Stimulated activated CD4-positive, alpha-beta T cell treated with anti-CD3 and anti-CD28 coated beads, Interleukin-12 subunit alpha, Interleukin-12 subunit beta, amount 100 ng/mL, for 48 hours (primary cell): ENCODE measurements at regions not wholly inside any gene's neighbourhood (a gene's known extent, or its start where the extent isn't known, plus 50 kb on each side); places are given as distances from the start of the nearest gene placed in this dataset.

Source experiments
- DNase-seq, 3 donors: peaks; one replicate each; pipeline ENCODE4 v3.0.0-alpha.2; 2020; ENCODE audit warnings: low read depth in 2 of 3, low spot score in 1 of 3

DNA sequence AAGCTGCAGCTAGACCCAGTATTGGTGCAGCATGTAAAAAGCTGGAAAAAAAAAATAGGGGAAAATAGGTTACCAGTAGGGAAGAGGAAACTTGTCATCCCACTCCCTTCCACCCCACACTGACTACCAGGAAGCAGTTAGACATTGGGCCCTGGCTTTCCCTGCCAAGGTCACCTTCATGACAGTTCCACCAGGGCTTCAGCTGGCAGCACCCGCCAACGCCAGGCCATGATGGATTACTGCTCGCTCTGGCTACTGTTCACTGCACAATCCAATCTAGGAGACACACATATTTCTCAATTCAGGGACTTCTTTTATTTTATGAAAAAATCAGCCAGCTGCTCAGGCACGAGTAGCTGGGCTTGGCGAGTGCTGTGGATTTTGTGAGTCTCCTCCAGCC, 127.7 kb downstream of the DMRTA2 start:
- DNase-seq = no peak

DNA sequence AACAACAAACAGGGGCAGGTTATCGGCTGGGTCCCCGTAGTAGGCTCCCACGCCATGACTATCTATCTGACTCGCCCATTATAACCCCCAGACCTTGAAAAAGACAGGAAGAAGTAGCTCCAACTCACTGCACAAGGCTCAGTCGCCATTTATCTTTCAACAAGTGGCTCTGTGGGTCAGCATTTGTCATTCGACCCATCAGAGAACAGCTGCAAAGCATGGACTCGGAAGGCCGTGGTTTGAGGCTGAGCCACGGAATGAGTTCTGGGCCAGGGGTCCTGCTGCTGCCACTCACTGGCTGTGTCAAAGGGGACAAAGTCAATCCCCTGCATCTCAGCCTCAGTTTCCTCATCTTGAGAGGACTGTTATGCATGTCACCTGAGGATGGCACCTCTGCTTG, 131.0 kb downstream of the DMRTA2 start:
- no peak for DNase-seq

DNA sequence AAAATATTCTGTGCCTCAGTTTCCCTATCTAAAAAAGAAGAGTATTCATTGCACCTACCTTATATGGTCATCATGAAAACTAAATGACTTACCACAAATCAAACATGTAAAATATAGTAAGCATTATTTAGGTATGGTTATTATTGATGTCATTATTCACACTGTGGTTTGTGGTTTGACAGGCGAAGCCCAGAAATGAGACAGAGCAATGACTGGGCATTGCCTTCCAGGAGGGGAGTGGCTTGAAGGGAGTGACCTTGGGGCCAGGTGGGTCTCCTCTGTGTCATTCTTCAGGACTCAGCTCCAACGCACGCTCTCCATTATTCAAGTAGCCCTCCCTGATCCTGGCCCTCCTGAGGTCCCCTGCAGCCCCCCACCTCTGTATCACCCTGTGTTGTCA, 133.7 kb downstream of the DMRTA2 start:
- DNase-seq = no peak

DNA sequence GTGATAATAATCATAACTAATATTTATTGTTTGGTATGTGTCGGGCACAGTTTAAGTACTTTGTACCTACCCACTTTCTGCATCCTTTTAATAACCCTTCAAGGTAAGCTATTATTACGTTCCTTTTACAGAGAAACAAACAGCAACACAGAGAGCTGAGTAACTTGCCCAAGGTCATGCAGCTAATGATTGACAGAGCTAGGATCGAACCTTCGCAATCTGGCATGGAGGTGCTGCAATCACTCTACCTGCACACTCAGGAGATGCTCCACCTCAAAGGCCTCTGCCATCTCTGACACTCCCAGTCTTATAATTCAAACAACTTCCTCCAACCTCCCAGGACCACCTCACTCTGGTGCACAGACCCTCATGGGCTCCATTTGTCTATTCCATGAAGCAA, 137.2 kb downstream of the DMRTA2 start:
- no peak for DNase-seq

DNA sequence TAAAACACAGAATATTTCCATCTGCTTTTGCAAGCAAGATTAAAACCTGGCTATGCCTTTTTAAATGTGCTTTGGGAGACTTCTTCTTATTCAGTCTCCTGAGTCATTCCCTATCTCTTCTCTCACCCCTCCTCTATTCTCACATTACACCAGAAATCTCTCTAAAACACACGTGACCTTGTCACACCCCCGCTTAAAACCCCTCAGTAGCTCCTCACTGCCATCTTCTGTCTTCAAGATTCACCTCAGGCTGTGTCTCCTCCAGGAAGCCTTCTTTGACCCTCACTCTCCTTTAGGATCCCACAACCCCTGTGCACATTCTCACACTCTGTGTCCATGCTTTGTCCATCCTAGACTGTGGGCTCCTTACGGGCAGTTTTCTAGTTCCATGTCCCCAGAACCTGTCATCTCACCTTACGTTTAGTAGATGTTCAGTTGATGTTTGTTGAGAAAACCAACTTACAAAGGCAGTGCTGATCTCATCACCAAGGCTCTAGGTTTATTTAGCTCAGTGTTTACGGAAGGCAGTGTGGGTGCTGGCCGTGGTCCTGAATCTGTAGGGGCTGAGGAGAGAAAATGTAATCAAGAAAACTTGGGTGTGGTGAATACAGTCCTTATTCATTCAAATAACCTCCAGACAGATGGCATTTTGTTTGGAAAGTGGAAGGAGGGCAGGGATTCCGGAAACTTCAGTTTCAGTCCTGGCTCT, 143.5 kb downstream of the DMRTA2 start:
- DNase-seq = no peak

GRCh38 chr1:50278961-50279360, 144.3 kb downstream of the DMRTA2 start:
- DNase-seq = no peak

- DNase-seq = no peak
Measured at GRCh38 chr1:50278410-50278809, 144.8 kb downstream of the DMRTA2 start.

DNA sequence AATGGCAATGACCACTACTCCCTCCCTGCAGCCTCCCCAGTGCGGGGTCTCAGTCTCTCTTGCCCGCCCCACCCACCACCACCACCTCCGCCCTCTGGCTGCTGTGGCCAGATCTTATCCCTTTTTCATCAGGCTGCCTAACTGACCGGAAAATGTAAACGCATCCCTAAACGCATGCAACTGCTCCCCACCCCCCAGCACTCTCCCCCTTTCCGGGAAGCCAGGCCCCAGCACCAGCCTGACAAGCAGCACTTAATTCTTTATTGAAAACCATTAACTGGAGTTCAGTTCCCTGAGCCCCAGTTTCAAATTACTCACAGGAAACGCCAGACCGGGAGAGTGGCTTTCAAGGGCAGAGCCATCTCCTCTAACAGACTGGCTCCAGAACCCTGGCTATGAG, 147.7 kb downstream of the DMRTA2 start:
- DNase-seq = no peak

GRCh38 chr1:50272912-50273311, 150.3 kb downstream of the DMRTA2 start:
- no peak for DNase-seq

GRCh38 chr1:50271968-50272578, 151.2 kb downstream of the DMRTA2 start:
- DNase-seq = peak in 2 of 3 donors; percentile 3 to 5

DNA sequence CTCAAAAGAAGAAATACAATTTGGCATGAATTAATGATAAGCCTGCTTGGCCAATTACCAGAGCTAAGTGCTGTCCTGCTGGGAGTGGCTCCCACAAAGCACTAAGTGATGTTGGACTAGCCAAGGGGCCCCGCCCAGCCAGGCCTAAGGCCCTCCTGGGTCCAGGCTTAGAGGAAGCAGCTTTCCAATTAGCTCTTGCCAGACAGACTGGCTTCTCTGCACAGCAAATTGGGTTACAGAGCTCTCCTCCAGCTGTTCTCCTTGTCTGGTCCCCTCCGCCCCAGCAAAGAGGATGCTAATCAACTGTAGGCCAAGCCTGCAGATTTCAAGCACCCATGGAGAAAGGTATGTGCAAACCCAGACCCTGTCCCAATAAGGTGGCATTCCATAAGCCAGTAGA, 151.9 kb downstream of the DMRTA2 start:
- DNase-seq = no peak

DNA sequence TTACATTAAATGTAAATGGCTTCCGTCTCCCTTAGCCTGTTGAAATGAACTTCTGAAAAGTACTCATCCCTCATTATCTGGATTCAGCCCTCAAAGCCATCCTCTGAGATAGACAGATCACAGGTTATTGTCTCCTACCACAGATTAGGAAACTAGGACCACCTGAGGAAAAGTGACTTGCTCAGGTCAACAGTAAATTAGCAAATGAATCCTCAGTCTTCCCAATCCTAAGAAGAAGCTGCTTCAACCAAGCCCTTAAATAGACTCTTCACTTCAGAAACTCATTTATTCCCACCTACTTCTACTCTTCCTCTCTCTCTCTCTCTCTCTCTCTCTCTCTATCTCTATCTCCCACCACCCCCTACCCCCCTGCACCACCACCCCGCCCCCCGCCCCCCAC, 152.3 kb downstream of the DMRTA2 start:
- DNase-seq = no peak

DNA sequence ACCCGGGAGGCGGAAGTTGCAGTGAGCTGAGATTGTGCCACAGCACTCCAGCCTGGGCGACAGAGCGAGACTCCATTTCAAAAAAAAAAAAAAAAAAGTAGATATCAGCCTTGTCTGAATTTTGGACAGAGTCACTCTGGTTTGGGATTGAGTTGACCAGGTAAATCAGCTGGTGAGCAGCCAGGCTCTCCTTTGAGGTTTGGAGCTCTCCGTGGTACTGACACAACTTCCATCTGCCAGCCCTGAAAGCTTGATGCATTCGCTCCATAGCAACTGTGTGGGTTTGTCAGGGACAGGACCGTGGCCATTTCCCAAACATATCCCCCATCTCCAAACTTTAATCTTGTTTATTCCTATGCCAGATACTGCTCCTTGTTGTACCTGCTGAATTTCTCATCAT, 155.2 kb downstream of the DMRTA2 start:
- no peak for DNase-seq

DNA sequence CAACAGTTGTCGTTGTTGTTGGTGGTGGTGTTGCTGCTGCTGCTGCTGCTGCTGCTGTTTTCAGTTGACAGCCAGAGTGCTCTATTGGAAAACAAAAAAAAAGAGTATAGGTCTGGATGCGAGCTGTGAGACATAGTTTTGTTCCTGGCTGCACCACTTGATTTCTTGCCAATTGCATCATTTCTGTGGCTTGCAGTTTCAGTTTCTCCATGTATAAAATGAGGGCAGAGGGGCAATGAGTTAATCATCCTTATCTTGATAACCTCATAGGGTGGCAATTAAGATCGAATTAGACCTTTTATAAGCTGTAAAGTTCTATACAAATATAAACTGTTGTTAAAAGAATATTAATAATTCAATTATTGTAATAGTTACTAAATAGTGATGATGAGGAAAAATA, 156.7 kb downstream of the DMRTA2 start:
- DNase-seq = no peak

DNA sequence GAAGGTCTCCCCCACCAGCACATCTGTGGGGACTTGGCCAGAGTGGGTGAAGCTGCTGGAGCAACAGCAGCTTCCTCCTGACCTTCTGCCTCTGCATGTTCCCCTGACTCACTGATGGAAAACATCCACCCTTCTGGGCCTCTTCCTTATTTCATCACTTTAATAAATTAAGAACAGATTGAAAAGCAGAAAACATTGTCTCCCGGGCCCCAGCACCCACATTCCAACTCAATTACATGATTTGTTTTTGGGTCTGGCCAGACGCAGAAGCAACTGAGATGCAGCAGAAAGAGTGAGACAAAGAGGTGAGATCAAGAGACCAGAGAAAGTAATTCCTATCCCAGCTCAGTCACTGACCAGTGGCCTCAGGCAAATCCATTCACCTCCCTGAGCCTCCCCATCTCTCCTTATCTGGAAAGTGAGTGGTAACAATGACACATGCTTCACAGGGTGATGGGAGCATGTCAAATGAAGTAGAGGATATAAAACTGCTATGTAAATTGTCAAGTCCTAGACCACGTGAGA, 157.1 kb downstream of the ELAVL4 start:
- no peak for DNase-seq

GRCh38 chr1:50264590-50264989, 155.9 kb downstream of the ELAVL4 start:
- no peak for DNase-seq

DNA sequence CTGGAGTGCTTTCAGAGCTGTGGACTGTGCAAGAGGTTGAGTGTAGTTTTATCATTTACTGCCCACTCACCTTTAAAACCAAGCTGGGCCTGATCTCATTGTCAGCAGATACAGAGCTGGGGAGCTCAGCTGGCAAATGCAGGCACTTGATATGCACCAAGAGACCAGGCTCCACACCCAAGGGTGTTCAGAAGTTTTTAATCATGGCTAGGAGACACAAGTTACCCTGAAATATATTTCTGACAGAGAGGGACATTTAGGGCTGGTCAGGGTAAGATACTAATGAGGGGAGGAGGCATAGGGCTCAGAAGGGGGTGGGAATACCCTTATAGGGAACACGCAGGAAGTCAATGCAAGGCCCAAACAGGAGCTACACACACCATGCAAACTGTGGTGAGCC, 153.7 kb downstream of the ELAVL4 start:
- no peak for DNase-seq

DNA sequence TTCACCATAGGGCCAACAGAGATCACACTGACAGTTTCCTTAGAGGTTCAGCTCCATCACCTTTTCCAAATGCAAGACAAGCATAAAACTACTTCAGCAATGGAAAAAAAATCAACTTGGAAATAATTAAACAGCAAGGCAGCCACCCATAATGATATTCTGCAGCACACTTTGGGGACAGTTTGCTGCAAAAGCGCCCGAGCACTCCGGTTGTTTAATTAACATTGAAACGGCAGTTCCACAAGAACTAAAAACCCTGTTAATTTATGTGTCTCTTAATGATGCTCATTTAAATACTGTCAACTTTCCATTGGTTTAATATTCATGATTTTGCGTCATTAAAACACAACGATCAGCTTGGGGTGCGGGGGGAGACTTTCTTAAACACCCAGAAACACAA, 153.2 kb downstream of the ELAVL4 start:
- DNase-seq = no peak

DNA sequence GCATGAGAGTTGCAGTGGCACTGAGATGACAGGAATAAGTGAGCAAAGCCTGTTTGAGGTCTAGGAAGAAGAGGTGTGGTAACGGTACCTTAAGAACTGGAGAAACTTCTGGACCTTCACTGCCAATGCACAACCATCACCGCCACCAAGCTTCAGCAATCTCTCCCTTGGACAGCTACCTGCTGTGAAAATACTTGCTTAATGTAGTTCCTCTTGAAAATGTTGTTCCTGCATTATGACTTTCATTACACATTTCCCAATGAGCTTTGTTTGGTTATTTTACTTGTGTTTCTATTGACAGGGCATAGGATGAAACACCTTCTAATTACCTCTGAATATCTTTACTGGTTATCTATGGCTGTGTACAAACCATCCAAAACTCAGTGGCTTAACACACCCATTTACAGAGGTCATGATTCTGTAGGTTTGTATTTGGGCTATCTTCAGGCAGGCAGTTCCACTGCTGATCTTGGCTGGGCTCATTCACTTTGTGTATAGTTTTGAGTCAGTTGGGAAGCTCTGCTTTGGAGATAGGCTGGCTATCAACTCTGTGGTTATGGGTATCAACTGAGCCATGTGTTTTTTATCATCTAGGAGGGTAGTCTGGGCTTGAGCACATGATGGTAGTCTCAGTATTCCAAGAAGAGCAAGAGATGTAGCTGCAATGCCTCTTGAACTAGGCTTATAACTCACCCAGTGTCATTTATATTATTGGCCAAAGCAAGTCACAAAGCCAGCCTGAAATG, 149.4 kb downstream of the ELAVL4 start:
- DNase-seq = no peak

GRCh38 chr1:50257029-50257428, 148.3 kb downstream of the ELAVL4 start:
- no peak for DNase-seq
